ENCODE measurements at regions not wholly inside any gene's neighbourhood (a gene's known extent, or its start where the extent isn't known, plus 50 kb on each side); places are given as distances from the start of the nearest gene placed in this dataset.

DNA sequence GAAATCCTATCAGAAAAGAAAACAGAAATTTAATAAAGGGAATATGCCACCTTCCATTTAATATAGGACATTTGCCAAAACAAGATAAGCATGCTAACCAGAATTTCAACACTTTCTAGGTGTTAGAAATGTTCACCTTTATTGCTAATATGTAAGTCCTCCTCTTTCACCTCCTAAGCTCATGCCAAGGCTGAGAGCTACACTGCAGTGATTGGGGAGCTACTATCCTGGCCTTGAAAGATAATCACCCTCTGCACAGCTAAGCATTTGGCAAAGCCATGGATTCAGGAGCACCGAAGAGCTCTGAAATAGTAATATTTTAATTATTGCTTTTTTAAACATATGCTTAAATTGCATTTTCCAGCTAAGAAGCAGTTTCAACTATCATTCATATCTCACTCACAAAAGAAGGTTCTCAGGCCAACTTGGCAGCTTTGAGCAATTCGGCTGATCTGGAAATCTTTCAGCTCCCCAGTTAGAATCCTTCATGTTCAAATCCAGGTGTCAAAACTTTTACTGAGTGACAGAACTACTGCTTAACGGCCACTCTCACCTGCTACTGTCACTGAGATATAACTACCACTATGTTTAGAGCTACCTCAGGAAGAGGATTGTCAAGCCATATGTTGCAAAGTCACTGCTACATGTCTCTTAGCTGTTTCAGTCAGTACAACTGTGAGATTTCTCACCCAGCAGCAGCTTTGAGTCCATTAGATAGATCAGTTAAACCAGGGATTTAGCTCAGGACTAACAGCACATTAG is 302.0 kb downstream of the NFIB start:
- Histone ChIP-seq H3K4me1 (ENCODE audit: insufficient read depth, low read length) (no peaks in the 10 kb centered on the region), H3K9ac (ENCODE audit: low read depth, low read length) (no peak overlapping the region), H3K36me3 (ENCODE audit: insufficient read depth, low read length) (no peaks in the 10 kb centered on the region), H3K27ac (ENCODE audit: low read depth, low read length) (no peak overlapping the region), H3K4me3 (ENCODE audit: low read length) (no peak overlapping the region), H3K9me3 (ENCODE audit: insufficient read depth, low read depth, low read length) (no peaks in the 10 kb centered on the region), H3K27me3 (ENCODE audit: insufficient read depth, low read length) (no peaks in the 10 kb centered on the region)
- WGBS: 86% methylated on average over 2 of the region's 3 CpGs

- H3K9ac ChIP-seq (ENCODE audit: low read depth, low read length): no peak overlapping the region
- H3K4me3 ChIP-seq (ENCODE audit: low read length): no peak overlapping the region
- no peak overlapping the region for H3K27ac ChIP-seq (ENCODE audit: low read depth, low read length)
- 86% methylated on average over 18 of the region's 19 CpGs for WGBS
- H3K4me1 ChIP-seq (ENCODE audit: insufficient read depth, low read length): no peaks in the 10 kb centered on the region
- no peaks in the 10 kb centered on the region for H3K27me3 ChIP-seq (ENCODE audit: insufficient read depth, low read length)
- no peaks in the 10 kb centered on the region for H3K9me3 ChIP-seq (ENCODE audit: insufficient read depth, low read depth, low read length)
- no peaks in the 10 kb centered on the region for H3K36me3 ChIP-seq (ENCODE audit: insufficient read depth, low read length)
Measured at GRCh38 chr9:14007190-14007769, 306.7 kb downstream of the NFIB start.

GRCh38 chr9:14006386-14007187 is 307.4 kb downstream of the NFIB start:
- no peaks in the 10 kb centered on the region for H3K27me3 ChIP-seq (ENCODE audit: insufficient read depth, low read length)
- H3K27ac ChIP-seq (ENCODE audit: low read depth, low read length): no peak overlapping the region
- no peaks in the 10 kb centered on the region for H3K4me1 ChIP-seq (ENCODE audit: insufficient read depth, low read length)
- H3K9ac ChIP-seq (ENCODE audit: low read depth, low read length): no peak overlapping the region
- H3K9me3 ChIP-seq (ENCODE audit: insufficient read depth, low read depth, low read length): no peaks in the 10 kb centered on the region
- WGBS: 78% methylated on average over 10 of the region's 10 CpGs
- no peaks in the 10 kb centered on the region for H3K36me3 ChIP-seq (ENCODE audit: insufficient read depth, low read length)
- no peak overlapping the region for H3K4me3 ChIP-seq (ENCODE audit: low read length)

DNA sequence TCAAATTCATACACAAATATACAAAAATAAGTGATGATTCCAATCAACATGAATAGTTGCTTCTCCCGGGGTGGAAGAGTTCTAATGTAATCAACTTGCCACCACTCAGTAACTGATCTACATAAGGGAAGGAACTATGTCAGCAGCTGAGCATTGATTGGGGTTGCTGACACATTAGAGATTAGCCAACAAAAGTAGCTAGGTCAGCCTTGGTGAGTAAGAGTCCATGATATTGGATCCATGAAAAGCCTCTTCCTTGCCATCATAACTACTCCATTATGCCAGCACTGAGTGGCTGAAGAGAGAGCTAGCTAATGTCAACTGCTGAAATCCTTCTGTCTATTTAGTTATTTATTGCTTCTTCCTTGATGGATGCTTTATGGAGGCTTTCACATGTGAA is 309.8 kb downstream of the NFIB start:
- Histone ChIP-seq H3K9ac (ENCODE audit: low read depth, low read length) (no peak overlapping the region), H3K9me3 (ENCODE audit: insufficient read depth, low read depth, low read length) (no peaks in the 10 kb centered on the region), H3K27ac (ENCODE audit: low read depth, low read length) (no peak overlapping the region), H3K4me1 (ENCODE audit: insufficient read depth, low read length) (no peaks in the 10 kb centered on the region), H3K4me3 (ENCODE audit: low read length) (no peak overlapping the region), H3K27me3 (ENCODE audit: insufficient read depth, low read length) (no peaks in the 10 kb centered on the region), H3K36me3 (ENCODE audit: insufficient read depth, low read length) (no peaks in the 10 kb centered on the region)
- 80% methylated on average over 1 of the region's 1 CpG for WGBS

DNA sequence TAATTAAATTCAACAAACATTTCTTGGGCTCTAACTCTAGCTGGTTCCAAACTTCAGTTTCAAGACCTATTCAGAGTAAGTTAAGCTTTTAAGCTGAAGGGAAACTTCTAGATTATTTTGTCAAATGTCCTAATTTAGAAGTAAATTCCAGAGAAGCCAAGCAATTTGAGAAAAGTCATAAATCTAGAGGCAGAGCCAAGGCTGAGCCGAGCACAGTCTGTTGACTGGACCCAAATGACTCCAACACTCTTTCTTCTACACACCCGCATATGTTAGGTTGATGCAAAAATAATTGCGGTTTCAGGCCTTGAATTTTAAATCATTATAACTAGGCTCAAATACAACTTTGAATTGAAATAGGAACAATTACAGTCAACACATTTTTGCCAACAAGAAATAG is 319.7 kb downstream of the NFIB start:
- Histone ChIP-seq H3K4me1 (ENCODE audit: insufficient read depth, low read length) (no peaks in the 10 kb centered on the region), H3K9me3 (ENCODE audit: insufficient read depth, low read depth, low read length) (no peaks in the 10 kb centered on the region), H3K4me3 (ENCODE audit: low read length) (no peak overlapping the region), H3K27ac (ENCODE audit: low read depth, low read length) (no peak overlapping the region), H3K36me3 (ENCODE audit: insufficient read depth, low read length) (no peaks in the 10 kb centered on the region), H3K9ac (ENCODE audit: low read depth, low read length) (no peak overlapping the region), H3K27me3 (ENCODE audit: insufficient read depth, low read length) (no peaks in the 10 kb centered on the region)
- 92% methylated on average over 3 of the region's 3 CpGs for WGBS

GRCh38 chr9:13993632-13994185 is 320.2 kb downstream of the NFIB start:
- Histone ChIP-seq H3K9ac (ENCODE audit: low read depth, low read length) (no peak overlapping the region), H3K36me3 (ENCODE audit: insufficient read depth, low read length) (no peaks in the 10 kb centered on the region), H3K27ac (ENCODE audit: low read depth, low read length) (no peak overlapping the region), H3K9me3 (ENCODE audit: insufficient read depth, low read depth, low read length) (no peaks in the 10 kb centered on the region), H3K27me3 (ENCODE audit: insufficient read depth, low read length) (no peaks in the 10 kb centered on the region), H3K4me1 (ENCODE audit: insufficient read depth, low read length) (no peaks in the 10 kb centered on the region), H3K4me3 (ENCODE audit: low read length) (no peak overlapping the region)
- WGBS: 93% methylated on average over 6 of the region's 7 CpGs

- H3K27me3 ChIP-seq (ENCODE audit: insufficient read depth, low read length): no peaks in the 10 kb centered on the region
- no peak overlapping the region for H3K4me3 ChIP-seq (ENCODE audit: low read length)
- H3K27ac ChIP-seq (ENCODE audit: low read depth, low read length): no peak overlapping the region
- H3K4me1 ChIP-seq (ENCODE audit: insufficient read depth, low read length): no peaks in the 10 kb centered on the region
- H3K9ac ChIP-seq (ENCODE audit: low read depth, low read length): no peak overlapping the region
- WGBS: 92% methylated on average over 8 of the region's 8 CpGs
- no peaks in the 10 kb centered on the region for H3K9me3 ChIP-seq (ENCODE audit: insufficient read depth, low read depth, low read length)
- no peaks in the 10 kb centered on the region for H3K36me3 ChIP-seq (ENCODE audit: insufficient read depth, low read length)
Measured at GRCh38 chr9:13992138-13993088, 321.5 kb downstream of the NFIB start.

- H3K9ac ChIP-seq (ENCODE audit: low read depth, low read length): no peak overlapping the region
- 93% methylated on average over 1 of the region's 1 CpG for WGBS
- no peaks in the 10 kb centered on the region for H3K36me3 ChIP-seq (ENCODE audit: insufficient read depth, low read length)
Measured at GRCh38 chr9:13991395-13991794, 322.5 kb downstream of the NFIB start.

DNA sequence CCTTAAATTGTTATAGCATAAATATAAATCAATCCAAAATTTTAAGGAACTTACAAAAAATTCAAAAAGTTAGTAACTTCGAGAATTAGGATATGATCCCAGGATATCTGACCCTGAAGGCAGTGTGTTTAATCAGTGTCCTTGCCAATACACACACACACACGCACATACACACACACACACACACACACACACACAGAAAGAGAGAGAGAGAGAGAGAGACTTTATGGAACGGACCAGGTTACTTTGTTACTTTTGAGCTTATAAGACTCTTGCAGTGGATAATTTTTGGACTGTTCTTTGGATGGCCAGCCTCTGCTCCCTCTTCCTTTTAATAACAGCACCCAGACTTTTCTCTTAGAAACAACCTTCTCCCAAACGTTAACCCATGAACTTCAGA is 322.9 kb downstream of the NFIB start:
- Histone ChIP-seq H3K27me3 (ENCODE audit: insufficient read depth, low read length) (no peaks in the 10 kb centered on the region), H3K4me1 (ENCODE audit: insufficient read depth, low read length) (no peaks in the 10 kb centered on the region), H3K9ac (ENCODE audit: low read depth, low read length) (no peak overlapping the region), H3K9me3 (ENCODE audit: insufficient read depth, low read depth, low read length) (no peaks in the 10 kb centered on the region), H3K36me3 (ENCODE audit: insufficient read depth, low read length) (no peaks in the 10 kb centered on the region), H3K4me3 (ENCODE audit: low read length) (no peak overlapping the region), H3K27ac (ENCODE audit: low read depth, low read length) (no peak overlapping the region)
- 100% methylated on average over 2 of the region's 4 CpGs for WGBS

More at GRCh38 chr9:13991395-13991794, 322.5 kb downstream of the NFIB start:
- Histone ChIP-seq H3K27ac (ENCODE audit: low read depth, low read length) (no peak overlapping the region), H3K27me3 (ENCODE audit: insufficient read depth, low read length) (no peaks in the 10 kb centered on the region), H3K4me3 (ENCODE audit: low read length) (no peak overlapping the region), H3K4me1 (ENCODE audit: insufficient read depth, low read length) (no peaks in the 10 kb centered on the region), H3K9me3 (ENCODE audit: insufficient read depth, low read depth, low read length) (no peaks in the 10 kb centered on the region)

DNA sequence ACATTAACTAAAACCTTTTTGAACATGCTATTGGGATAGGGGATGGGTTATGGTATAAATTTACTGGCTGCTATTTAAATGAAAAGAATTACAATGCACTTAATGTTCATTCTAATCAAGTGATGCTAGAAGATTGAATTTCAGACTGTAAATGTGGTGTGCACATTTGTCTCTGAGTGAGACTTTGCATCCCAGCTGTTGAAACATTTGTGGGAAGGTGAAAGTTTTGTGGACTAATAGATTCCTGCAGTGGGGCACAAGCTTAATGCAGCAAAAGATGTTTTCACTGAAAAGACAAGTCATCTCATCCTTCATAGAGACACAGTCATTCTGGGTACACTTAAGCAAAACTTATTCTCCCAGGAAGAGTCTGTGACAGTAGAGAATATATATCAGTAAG is 323.6 kb downstream of the NFIB start:
- H3K9ac ChIP-seq (ENCODE audit: low read depth, low read length): no peak overlapping the region
- no peaks in the 10 kb centered on the region for H3K4me1 ChIP-seq (ENCODE audit: insufficient read depth, low read length)
- H3K27ac ChIP-seq (ENCODE audit: low read depth, low read length): no peak overlapping the region
- no peaks in the 10 kb centered on the region for H3K36me3 ChIP-seq (ENCODE audit: insufficient read depth, low read length)
- no peak overlapping the region for H3K4me3 ChIP-seq (ENCODE audit: low read length)
- H3K27me3 ChIP-seq (ENCODE audit: insufficient read depth, low read length): no peaks in the 10 kb centered on the region
- no peaks in the 10 kb centered on the region for H3K9me3 ChIP-seq (ENCODE audit: insufficient read depth, low read depth, low read length)
